ENCODE measurements at regions not wholly inside any gene's neighbourhood (a gene's known extent, or its start where the extent isn't known, plus 50 kb on each side); places are given as distances from the start of the nearest gene placed in this dataset.

GRCh38 chr16:64754279-64754678 lies 367.6 kb downstream of the CDH11 start:
- Histone ChIP-seq H3K36me3 (no peaks in the 10 kb centered on the region), H3K9me3 (no peaks in the 10 kb centered on the region), H3K27me3 (replicated peaks; ENCODE audit: insufficient read depth) (no peaks in the 10 kb centered on the region), H3K27ac (no peak overlapping the region), H3K4me3 (no peak overlapping the region), H3K4me1 (ENCODE audit: control insufficient read depth in 1 of 2, low read depth in 2 of 2) (no peaks in the 10 kb centered on the region)
- ATAC-seq (ENCODE audit: insufficient number of reproducible peaks, low FRiP score, low read depth) (no peak), DNase-seq (ENCODE audit: low spot score) (no peak)
- no peak for TF ChIP-seq CTCF (IDR thresholded peaks at IDR 0.05)

- TF ChIP-seq CTCF (IDR thresholded peaks at IDR 0.05): no peak
- no peaks in the 10 kb centered on the region for H3K27me3 ChIP-seq (replicated peaks; ENCODE audit: insufficient read depth)
- no peak overlapping the region for H3K4me3 ChIP-seq
- ATAC-seq (ENCODE audit: insufficient number of reproducible peaks, low FRiP score, low read depth) (no peak), DNase-seq (ENCODE audit: low spot score) (no peak)
- H3K9me3 ChIP-seq: no peaks in the 10 kb centered on the region
- H3K27ac ChIP-seq: no peak overlapping the region
- H3K4me1 ChIP-seq (ENCODE audit: control insufficient read depth in 1 of 2, low read depth in 2 of 2): no peaks in the 10 kb centered on the region
- no peaks in the 10 kb centered on the region for H3K36me3 ChIP-seq
These were observed 370.0 kb downstream of the CDH11 start for GRCh38 chr16:64751906-64752305.

- DNase-seq (ENCODE audit: low spot score): no peak
- Histone ChIP-seq H3K4me1 (ENCODE audit: control insufficient read depth in 1 of 2, low read depth in 2 of 2) (peaks cover 0 to 4% of the 10 kb centered on the region in 2 donors), H3K36me3 (no peaks in the 10 kb centered on the region), H3K9me3 (no peaks in the 10 kb centered on the region), H3K4me3 (no peak overlapping the region), H3K27ac (no peak overlapping the region), H3K27me3 (replicated peaks; ENCODE audit: insufficient read depth) (no peaks in the 10 kb centered on the region)
- no peak for ATAC-seq (ENCODE audit: insufficient number of reproducible peaks, low FRiP score, low read depth)
- TF ChIP-seq CTCF (IDR thresholded peaks at IDR 0.05): no peak
These were observed 372.5 kb downstream of the CDH11 start for GRCh38 chr16:64749346-64749745.

GRCh38 chr16:64745258-64745930 lies 376.5 kb downstream of the CDH11 start:
- no peak overlapping the region for H3K27ac ChIP-seq
- peaks cover 0 to 4% of the 10 kb centered on the region in 2 donors for H3K4me1 ChIP-seq (ENCODE audit: control insufficient read depth in 1 of 2, low read depth in 2 of 2)
- no peaks in the 10 kb centered on the region for H3K9me3 ChIP-seq
- no peaks in the 10 kb centered on the region for H3K36me3 ChIP-seq
- no peak for TF ChIP-seq CTCF (IDR thresholded peaks at IDR 0.05)
- DNase-seq (ENCODE audit: low spot score): no peak
- no peak for ATAC-seq (ENCODE audit: insufficient number of reproducible peaks, low FRiP score, low read depth)
- no peak overlapping the region for H3K4me3 ChIP-seq
- H3K27me3 ChIP-seq (replicated peaks; ENCODE audit: insufficient read depth): no peaks in the 10 kb centered on the region

- H3K27me3 ChIP-seq (replicated peaks; ENCODE audit: insufficient read depth): no peaks in the 10 kb centered on the region
- no peaks in the 10 kb centered on the region for H3K36me3 ChIP-seq
- TF ChIP-seq CTCF (IDR thresholded peaks at IDR 0.05): no peak
- ATAC-seq (ENCODE audit: insufficient number of reproducible peaks, low FRiP score, low read depth) (no peak), DNase-seq (ENCODE audit: low spot score) (no peak)
- H3K27ac ChIP-seq: no peak overlapping the region
- no peak overlapping the region for H3K4me3 ChIP-seq
- H3K9me3 ChIP-seq: no peaks in the 10 kb centered on the region
- H3K4me1 ChIP-seq (ENCODE audit: control insufficient read depth in 1 of 2, low read depth in 2 of 2): peaks cover 0 to 4% of the 10 kb centered on the region in 2 donors
These were observed 379.2 kb downstream of the CDH11 start for GRCh38 chr16:64742455-64743223.
